GM18505 (cell line): ENCODE measurements at regions not wholly inside any gene's neighbourhood (a gene's known extent, or its start where the extent isn't known, plus 50 kb on each side); places are given as distances from the start of the nearest gene placed in this dataset.
"Not testable (repeated sequence)": the region's sequence is repeated elsewhere in the genome, so short reads cannot be mapped to it uniquely, and the experiment has no call there.

Experiments
- ATAC-seq: cut with Tn5 transposase; IDR thresholded peaks from one replicate; pipeline ENCODE4 v1.9.1; 2021; ENCODE audit not compliant: unreplicated experiment
- POLR2A ChIP-seq: IDR thresholded peaks from 4 replicates; pipeline ENCODE4 v1.6.1; 2011; ENCODE audit warnings: borderline replicate concordance; ENCODE audit not compliant: insufficient read depth, insufficient read length; ENCODE audit errors: extremely low read depth

DNA sequence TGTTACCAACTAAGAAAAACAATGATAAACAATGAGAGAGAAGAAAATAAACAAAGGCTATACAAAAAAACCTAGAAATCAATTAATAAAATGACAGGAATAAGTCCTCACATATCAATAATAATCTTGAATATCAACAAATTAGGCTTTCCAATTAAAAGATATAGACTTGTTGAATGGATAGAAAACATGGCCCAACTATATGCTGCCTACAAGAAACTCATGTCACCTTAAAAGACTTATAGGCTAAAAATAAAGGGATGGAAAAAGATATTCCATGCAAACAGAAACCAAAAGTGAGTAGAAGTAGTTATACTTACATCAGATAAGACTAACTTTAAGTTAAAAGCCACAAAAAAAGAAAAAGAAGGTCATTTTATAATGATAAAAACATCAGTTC is 183.9 kb downstream of the MYRFL start:
- no peak for ATAC-seq
- no peak for TF ChIP-seq POLR2A

DNA sequence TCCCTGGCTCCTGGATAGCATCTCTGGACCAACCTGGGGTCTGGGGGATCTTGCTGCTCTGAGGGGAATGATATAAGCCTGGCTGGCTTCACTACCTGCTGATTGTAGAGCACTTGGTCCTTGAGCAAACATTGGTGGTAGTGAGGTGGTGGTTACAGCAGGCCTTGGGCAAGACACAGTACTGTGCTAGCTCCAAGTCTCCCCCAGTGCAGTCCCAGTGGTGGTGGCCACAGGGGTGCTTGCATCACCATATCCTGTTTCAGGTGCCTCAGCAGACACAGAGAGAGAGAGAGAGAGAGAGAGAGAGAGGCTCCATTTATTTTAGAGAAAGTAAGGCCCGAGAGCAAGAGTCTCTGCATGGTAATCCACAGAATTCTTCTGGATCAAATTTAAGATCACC is 186.3 kb downstream of the MYRFL start:
- TF ChIP-seq POLR2A: no peak
- ATAC-seq: no peak

DNA sequence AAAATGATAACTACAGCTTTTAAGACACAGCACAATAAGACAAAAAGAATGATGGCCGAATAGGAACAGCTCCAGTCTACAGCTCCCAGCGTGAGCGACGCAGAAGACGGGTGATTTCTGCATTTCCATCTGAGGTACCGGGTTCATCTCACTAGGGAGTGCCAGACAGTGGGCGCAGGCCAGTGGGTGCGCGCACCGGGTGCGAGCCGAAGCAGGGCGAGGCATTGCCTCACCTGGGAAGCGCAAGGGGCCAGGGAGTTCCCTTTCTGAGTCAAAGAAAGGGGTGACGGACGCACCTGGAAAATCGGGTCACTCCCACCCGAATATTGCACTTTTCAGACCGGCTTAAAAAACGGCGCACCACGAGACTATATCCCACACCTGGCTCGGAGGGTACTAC is 188.0 kb downstream of the MYRFL start:
- ATAC-seq: not testable (repeated sequence)

DNA sequence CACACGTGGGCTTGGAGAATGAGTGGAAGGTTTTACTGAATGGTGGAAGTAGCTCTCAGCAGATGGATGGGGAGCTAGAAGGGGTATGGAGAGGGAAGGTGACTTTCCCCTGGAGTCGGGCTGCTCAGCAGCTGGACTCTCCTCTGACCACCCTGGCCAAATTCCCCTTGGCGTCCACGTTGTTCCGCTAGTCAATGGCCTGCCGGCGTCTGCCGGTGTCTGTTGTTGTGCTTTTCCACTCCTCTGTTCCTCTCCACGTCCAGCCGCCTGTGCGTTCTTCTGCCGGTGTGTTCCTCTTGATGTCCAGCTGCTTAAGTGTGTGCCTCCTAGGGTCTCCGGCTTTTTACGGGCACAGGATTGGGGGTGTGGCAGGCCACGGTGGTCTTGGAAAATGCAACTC is 203.5 kb downstream of the MYRFL start:
- no peak for TF ChIP-seq POLR2A
- no peak for ATAC-seq

DNA sequence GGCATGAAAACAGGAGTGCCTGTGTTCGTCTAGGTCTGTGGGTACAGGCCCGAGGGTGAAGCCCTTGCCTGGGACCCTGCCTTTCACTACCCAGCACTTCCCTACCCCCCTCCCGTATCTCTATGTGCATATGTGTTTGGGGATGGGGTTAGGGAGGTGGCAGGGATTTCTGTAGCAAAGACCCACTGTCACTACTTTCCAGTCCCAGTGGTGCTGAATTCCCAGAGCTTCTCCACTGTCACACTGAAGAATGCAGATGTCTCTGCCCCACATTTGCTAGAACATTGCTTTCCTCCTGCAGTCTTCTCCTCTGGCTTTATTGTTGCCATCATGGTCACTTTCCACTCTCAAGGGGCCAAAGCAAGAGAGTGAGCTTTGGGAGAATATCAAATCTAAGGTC is 203.9 kb downstream of the MYRFL start:
- no peak for TF ChIP-seq POLR2A
- no peak for ATAC-seq

GRCh38 chr12:70031046-70031445 is 206.0 kb downstream of the MYRFL start:
- no peak for ATAC-seq
- no peak for TF ChIP-seq POLR2A

- no peak for TF ChIP-seq POLR2A
- no peak for ATAC-seq
Measured at GRCh38 chr12:70032076-70032475, 207.0 kb downstream of the MYRFL start.

- ATAC-seq: no peak
- TF ChIP-seq POLR2A: no peak
Measured at GRCh38 chr12:70033310-70033709, 208.3 kb downstream of the MYRFL start.

GRCh38 chr12:70040141-70040540 is 203.1 kb upstream of the CNOT2 start:
- no peak for ATAC-seq

GRCh38 chr12:70042675-70043074 is 200.6 kb upstream of the CNOT2 start:
- no peak for ATAC-seq
- TF ChIP-seq POLR2A: no peak

More at GRCh38 chr12:70040141-70040540, 203.1 kb upstream of the CNOT2 start:
- TF ChIP-seq POLR2A: no peak

DNA sequence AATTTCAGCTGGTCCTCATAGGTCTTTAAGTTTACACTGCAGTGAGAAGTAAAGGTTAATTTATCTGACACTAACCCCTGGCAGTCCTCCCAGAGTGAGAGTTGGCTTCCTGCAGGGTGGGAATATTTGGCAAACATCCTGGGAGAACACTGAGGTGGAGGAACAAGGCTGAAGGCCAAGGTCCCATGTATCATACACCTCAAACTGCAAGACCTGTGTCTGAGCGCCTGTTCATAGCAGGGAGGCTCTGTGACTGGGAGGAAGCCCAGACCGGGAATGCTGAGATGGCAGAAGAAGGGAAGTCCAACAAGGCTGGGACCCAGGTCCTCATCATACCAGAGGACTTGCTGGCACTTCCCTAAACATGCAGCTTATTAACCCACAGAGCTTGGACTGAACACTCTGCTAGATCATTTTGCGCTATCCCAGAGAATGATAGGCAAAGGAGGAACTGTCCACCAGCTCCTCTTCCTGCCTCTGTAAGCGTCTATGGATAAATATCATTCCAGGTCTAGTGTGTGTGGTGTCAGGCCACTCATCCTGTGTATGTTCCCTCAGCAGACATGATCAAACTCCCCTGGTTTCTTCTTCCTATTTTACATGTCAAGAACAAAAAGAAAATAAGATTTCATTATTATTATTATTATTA is 199.6 kb upstream of the CNOT2 start:
- ATAC-seq: no peak

GRCh38 chr12:70044167-70044566 is 199.1 kb upstream of the CNOT2 start:
- no peak for TF ChIP-seq POLR2A
- ATAC-seq: no peak

More for the DNA sequence above, 199.6 kb upstream of the CNOT2 start:
- no peak for TF ChIP-seq POLR2A

DNA sequence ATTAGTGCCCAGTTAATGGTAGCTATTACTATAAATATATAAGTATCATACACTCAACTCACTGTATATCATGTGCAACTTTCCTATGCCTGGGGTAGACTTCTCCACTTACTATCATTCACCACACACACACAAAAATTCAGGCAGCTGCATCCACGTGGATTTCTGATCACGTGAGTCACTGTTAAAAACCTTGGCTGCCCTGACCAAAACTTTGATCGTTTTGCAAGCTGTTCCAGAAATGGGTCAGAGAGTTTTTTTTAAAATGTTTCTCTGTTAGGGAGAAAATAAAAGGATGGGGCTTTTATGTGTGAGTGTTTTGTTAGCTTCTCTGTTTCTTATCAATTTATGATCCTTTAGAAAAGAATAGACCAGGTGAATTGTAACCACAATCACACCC is 198.2 kb upstream of the CNOT2 start:
- no peak for ATAC-seq

DNA sequence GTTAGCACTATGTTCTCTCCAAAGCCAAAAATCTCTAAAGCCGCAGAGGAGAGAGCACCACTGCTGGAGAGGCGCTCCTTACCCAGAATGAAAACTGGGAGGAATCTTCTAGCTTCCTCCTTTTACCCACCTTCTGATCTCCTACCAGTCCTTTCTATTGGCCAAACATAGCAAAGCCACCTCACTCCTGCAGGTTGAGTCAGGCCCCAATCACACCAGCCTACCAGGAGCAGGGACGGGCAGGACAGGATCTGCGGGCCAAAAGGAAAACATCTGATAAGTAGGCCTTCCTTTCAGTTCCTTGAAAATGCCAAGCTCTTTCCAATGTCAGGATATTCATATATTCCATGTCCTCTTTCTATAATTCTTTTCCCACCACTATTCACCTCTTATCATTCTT is 197.7 kb upstream of the CNOT2 start:
- ATAC-seq: no peak
- no peak for TF ChIP-seq POLR2A

More for the DNA sequence above, 198.2 kb upstream of the CNOT2 start:
- TF ChIP-seq POLR2A: no peak

GRCh38 chr12:70048521-70049250 is 194.5 kb upstream of the CNOT2 start:
- no peak for ATAC-seq
- no peak for TF ChIP-seq POLR2A

DNA sequence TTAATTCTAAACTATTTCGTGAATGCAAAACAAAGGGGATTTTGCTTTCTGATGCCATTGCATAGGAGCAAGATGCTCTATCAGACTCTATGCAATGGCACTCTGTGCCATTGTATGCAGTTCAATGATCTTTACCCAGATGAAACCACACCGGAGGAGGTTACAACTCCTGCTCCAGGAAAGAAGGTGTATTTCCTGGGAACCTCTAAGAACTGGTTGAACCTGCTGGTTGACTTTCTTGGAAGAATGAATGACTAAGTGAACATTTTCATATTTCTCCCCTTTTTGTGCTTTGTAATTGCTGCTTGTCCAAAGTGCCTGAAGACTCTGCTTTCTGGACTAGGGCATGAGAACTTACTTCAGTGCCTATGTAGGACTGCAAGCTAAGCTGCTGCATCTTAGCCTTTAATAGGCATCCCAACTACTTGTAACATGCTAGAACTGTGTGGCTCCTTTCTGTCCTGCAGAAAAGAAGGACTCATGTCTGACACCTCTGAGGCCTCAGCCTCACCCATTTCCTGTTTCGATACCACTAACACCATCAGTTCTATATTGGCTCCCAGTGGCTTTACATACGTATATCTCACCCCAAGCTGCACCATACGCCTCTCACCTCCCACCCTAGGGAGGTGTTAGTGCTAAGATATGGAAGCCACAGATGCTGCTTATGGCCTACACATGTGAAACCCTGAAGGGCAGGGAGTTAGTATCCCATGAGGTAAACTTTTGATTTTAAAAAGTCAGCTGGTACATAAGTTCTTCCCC is 193.5 kb upstream of the CNOT2 start:
- no peak for TF ChIP-seq POLR2A
- ATAC-seq: peak; percentile 92
